ENCODE measurements at regions not wholly inside any gene's neighbourhood (a gene's known extent, or its start where the extent isn't known, plus 50 kb on each side); places are given as distances from the start of the nearest gene placed in this dataset.
"Not testable (repeated sequence)": the region's sequence is repeated elsewhere in the genome, so short reads cannot be mapped to it uniquely, and the experiment has no call there.

GRCh38 chr20:60168963-60169362 lies 210.7 kb downstream of the CDH26 start:
- DNase-seq (ENCODE audit: low read depth in 2 of 2), result no peak

GRCh38 chr20:60170116-60170515 lies 211.9 kb downstream of the CDH26 start:
- DNase-seq (ENCODE audit: low read depth in 2 of 2), result no peak

GRCh38 chr20:60171313-60171712 lies 213.1 kb downstream of the CDH26 start:
- DNase-seq (ENCODE audit: low read depth in 2 of 2), result no peak

- DNase-seq (ENCODE audit: low read depth in 2 of 2), result no peak
Measured at GRCh38 chr20:60171738-60172137, 213.5 kb downstream of the CDH26 start.

- DNase-seq (ENCODE audit: low read depth in 2 of 2), result peak in 1 of 2 experiments; percentile 5
Measured at GRCh38 chr20:60172346-60172984, 214.2 kb downstream of the CDH26 start.

- no peak for DNase-seq (ENCODE audit: low read depth in 2 of 2)
Measured at GRCh38 chr20:60177080-60177479, 218.9 kb downstream of the CDH26 start.

GRCh38 chr20:60180986-60181385 lies 222.8 kb downstream of the CDH26 start:
- no peak for DNase-seq (ENCODE audit: low read depth in 2 of 2)

GRCh38 chr20:60186412-60186811 lies 228.2 kb downstream of the CDH26 start:
- DNase-seq (ENCODE audit: low read depth in 2 of 2), result no peak

GRCh38 chr20:60187683-60188082 lies 229.5 kb downstream of the CDH26 start:
- DNase-seq (ENCODE audit: low read depth in 2 of 2), result no peak

GRCh38 chr20:60191014-60191413 lies 232.8 kb downstream of the CDH26 start:
- DNase-seq (ENCODE audit: low read depth in 2 of 2), result no peak

GRCh38 chr20:60192326-60192725 lies 234.1 kb downstream of the CDH26 start:
- peak; percentile 46 to 56 for DNase-seq (ENCODE audit: low read depth in 2 of 2)

- not testable (repeated sequence) for DNase-seq (ENCODE audit: low read depth in 2 of 2)
Measured at GRCh38 chr20:60199132-60199531, 240.9 kb downstream of the CDH26 start.

GRCh38 chr20:60199866-60200265 lies 241.6 kb downstream of the CDH26 start:
- DNase-seq (ENCODE audit: low read depth in 2 of 2), result no peak

- no peak for DNase-seq (ENCODE audit: low read depth in 2 of 2)
Measured at GRCh38 chr20:60200305-60200918, 242.2 kb downstream of the CDH26 start.

GRCh38 chr20:60201198-60201835 lies 243.1 kb downstream of the CDH26 start:
- no peak for DNase-seq (ENCODE audit: low read depth in 2 of 2)

GRCh38 chr20:60202046-60202445 lies 243.8 kb downstream of the CDH26 start:
- no peak for DNase-seq (ENCODE audit: low read depth in 2 of 2)

GRCh38 chr20:60203451-60203850 lies 245.2 kb downstream of the CDH26 start:
- no peak for DNase-seq (ENCODE audit: low read depth in 2 of 2)

- DNase-seq (ENCODE audit: low read depth in 2 of 2), result no peak
Measured at GRCh38 chr20:60204601-60205000, 246.4 kb downstream of the CDH26 start.

GRCh38 chr20:60206259-60206658 lies 248.0 kb downstream of the CDH26 start:
- DNase-seq (ENCODE audit: low read depth in 2 of 2), result peak; percentile 12 to 20

- DNase-seq (ENCODE audit: low read depth in 2 of 2), result no peak
Measured at GRCh38 chr20:60209048-60209447, 250.8 kb downstream of the CDH26 start.

- DNase-seq (ENCODE audit: low read depth in 2 of 2), result peak; percentile 36 to 43
Measured at GRCh38 chr20:60210779-60211617, 252.8 kb downstream of the CDH26 start.
